LNCAP (cell line): ENCODE measurements at regions not wholly inside any gene's neighbourhood (a gene's known extent, or its start where the extent isn't known, plus 50 kb on each side); places are given as distances from the start of the nearest gene placed in this dataset.

Experiments
- CTCF ChIP-seq: fragments of 450-650 bp; IDR thresholded peaks from 2 replicates; pipeline ENCODE4 v1.5.1; 2017; ENCODE audit warnings: mild to moderate bottlenecking

GRCh38 chr4:140253556-140254027 is 99.6 kb upstream of the MAML3 start:
- TF ChIP-seq CTCF: no peak

- TF ChIP-seq CTCF: peak; percentile 93
Measured at GRCh38 chr4:140252742-140253555, 99.0 kb upstream of the MAML3 start.

GRCh38 chr4:140252141-140252741 is 98.3 kb upstream of the MAML3 start:
- no peak for TF ChIP-seq CTCF

- TF ChIP-seq CTCF: no peak
Measured at GRCh38 chr4:140251571-140251970, 97.6 kb upstream of the MAML3 start.

DNA sequence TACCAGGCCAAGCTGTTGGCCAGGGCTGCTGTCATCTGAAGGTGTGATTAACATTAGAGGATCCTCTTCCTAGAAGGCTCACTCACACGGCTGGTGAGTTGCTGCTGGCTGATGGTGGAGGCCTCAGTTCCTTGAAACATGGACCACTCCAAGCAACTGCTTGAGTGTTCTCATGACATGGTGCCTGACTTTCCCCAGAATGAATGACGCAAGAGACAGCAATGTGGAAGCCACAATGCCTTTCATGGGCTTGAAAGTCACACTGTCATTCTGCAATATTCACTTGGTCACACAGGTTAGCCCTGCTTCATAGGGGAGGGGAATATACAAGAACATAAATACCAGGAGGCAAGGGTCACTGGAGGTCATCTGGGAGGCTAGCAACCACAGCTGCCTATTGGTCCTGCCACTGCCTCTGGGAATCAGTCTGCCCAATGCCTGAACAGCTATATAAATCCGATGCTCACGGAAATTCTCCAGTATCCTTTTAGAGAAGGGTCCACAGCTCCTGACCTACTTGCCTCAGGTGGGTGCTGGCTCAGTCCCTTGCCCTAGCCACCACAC is 97.1 kb upstream of the MAML3 start:
- no peak for TF ChIP-seq CTCF

DNA sequence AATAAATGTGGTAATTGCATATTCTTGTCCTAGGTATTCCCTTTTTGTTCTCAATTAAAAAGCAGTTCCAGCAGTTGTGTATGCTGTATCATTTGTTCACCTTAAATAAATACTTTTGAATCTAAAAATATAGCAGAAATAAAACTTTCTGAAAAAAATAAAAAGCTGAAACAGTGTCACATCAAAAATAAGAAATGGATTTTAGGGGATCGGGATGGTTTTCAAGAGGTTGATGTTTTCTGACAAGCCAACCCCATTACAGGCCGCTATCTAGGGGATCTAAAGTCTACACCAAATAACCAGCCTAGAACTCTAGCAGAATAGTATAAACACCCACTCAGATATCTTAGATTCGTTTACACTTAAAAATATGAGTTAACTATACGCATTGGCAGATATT is 95.4 kb upstream of the MAML3 start:
- no peak for TF ChIP-seq CTCF

DNA sequence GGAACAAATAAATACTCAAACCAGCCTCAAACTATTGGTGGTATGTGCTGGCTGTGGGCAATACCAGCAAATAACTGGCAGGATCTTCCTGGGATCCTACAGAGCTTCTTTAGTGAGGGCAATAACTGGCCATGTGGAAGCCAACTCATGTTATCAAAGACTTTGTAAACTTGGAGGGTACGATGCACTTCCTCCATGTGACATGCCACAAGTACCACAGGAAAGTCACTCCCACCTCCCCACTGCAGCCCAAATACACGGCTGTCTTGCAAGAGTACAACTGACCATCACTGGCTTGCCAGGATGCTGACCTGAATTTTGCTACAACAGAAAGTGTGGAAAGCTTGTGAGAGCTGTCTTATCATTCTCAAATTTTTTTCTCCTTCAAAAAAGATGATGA is 93.3 kb upstream of the MAML3 start:
- TF ChIP-seq CTCF: no peak
